Endothelial cell of umbilical vein (primary cell): ENCODE measurements at regions not wholly inside any gene's neighbourhood (a gene's known extent, or its start where the extent isn't known, plus 50 kb on each side); places are given as distances from the start of the nearest gene placed in this dataset.

Source experiments
- CTCF ChIP-seq, 2 donors: IDR thresholded peaks; 1 replicate in 1 of 2; 2 replicates in 1 of 2; pipeline ENCODE4 v1.5.1; 2011; ENCODE audit warnings: low read length in 2 of 2, mild to moderate bottlenecking in 2 of 2, moderate library complexity in 2 of 2, control low read depth in 1 of 2, inconsistent platforms in 1 of 2, low read depth in 1 of 2; ENCODE audit not compliant: insufficient read depth in 1 of 2; ENCODE audit errors: extremely low read depth in 1 of 2
- EZH2 ChIP-seq: IDR thresholded peaks from 2 replicates; pipeline ENCODE4 v1.6.1; 2012; ENCODE audit warnings: borderline replicate concordance, low read depth, mild to moderate bottlenecking, moderate library complexity, low read length, inconsistent platforms; ENCODE audit not compliant: severe bottlenecking
- JUN ChIP-seq: IDR thresholded peaks from 2 replicates; pipeline ENCODE4 v1.6.1; 2011; ENCODE audit warnings: borderline replicate concordance, low read depth; ENCODE audit not compliant: insufficient read length, insufficient read depth
- MAX ChIP-seq: IDR thresholded peaks from 2 replicates; pipeline ENCODE4 v1.6.1; 2011; ENCODE audit not compliant: insufficient read depth, insufficient read length
- MYC ChIP-seq: IDR thresholded peaks from one replicate; pipeline ENCODE4 v1.6.1; 2011; ENCODE audit warnings: mild to moderate bottlenecking, low read depth, low read length
- POLR2A ChIP-seq: IDR thresholded peaks from 2 replicates; pipeline ENCODE4 v1.6.1; 2012; ENCODE audit warnings: low read depth, mild to moderate bottlenecking, control low read depth, low read length
- POLR2AphosphoS5 ChIP-seq: IDR thresholded peaks from 2 replicates; pipeline ENCODE4 v1.6.1; 2012; ENCODE audit warnings: low read depth, mild to moderate bottlenecking, control low read depth, low read length, moderate library complexity; ENCODE audit not compliant: insufficient read depth

- no peak for TF ChIP-seq CTCF (IDR thresholded peaks at IDR 0.05; ENCODE audit: extremely low read depth in 1 of 2, insufficient read depth in 1 of 2, low read depth in 1 of 2, low read length in 2 of 2)
- no peak for TF ChIP-seq EZH2
- no peak for TF ChIP-seq POLR2A
- no peak for TF ChIP-seq MAX
- no peak for TF ChIP-seq MYC
- TF ChIP-seq JUN: no peak
- no peak for TF ChIP-seq POLR2AphosphoS5
Observed at GRCh38 chr10:57968328-57969016, 299.2 kb downstream of the IPMK start.
